PC-3 (cell line): ENCODE measurements at regions not wholly inside any gene's neighbourhood (a gene's known extent, or its start where the extent isn't known, plus 50 kb on each side); places are given as distances from the start of the nearest gene placed in this dataset.

ENCODE experiments used
- CTCF ChIP-seq: fragments of 300-600 bp; sonication (generic); conservative IDR thresholded peaks from 2 replicates; pipeline ENCODE4 v1.5.1; 2017; ENCODE audit warnings: antibody characterized with exemption, low read depth, mild to moderate bottlenecking, low read length
- EZH2phosphoT487 ChIP-seq: fragments of 300-600 bp; sonication (generic); IDR thresholded peaks from 2 replicates; pipeline ENCODE4 v1.6.1; 2018; ENCODE audit warnings: mild to moderate bottlenecking, antibody characterized with exemption, low read length, borderline replicate concordance

GRCh38 chr11:62018981-62019664, 51.7 kb upstream of the FTH1 start:
- no peak for TF ChIP-seq EZH2phosphoT487
- TF ChIP-seq CTCF: no peak
